Stomach (tissue), 8 donors: ENCODE measurements at regions not wholly inside any gene's neighbourhood (a gene's known extent, or its start where the extent isn't known, plus 50 kb on each side); places are given as distances from the start of the nearest gene placed in this dataset.

Source experiments
- DNase-seq, 2 donors: peaks; one replicate each; pipeline versions ENCODE4 v3.0.0 to v3.0.0-alpha.2; 2013 to 2019
- H3K27ac ChIP-seq, 5 donors: fragments of 200-600 bp in 4 of 5; sonication (generic) in 4 of 5; one replicate each; pipeline ENCODE4 v1.5.1; 2013 to 2019; ENCODE audit warnings: mild to moderate bottlenecking in 1 of 5, moderate library complexity in 1 of 5
- H3K27me3 ChIP-seq, 3 donors: fragments of 200-600 bp; sonication (generic); one replicate each; pipeline ENCODE4 v1.5.1; 2017 to 2019; ENCODE audit warnings: mixed run types in 1 of 3
- H3K36me3 ChIP-seq, 4 donors: fragments of 200-600 bp; sonication (generic); 1 replicate in 3 of 4; 2 replicates in 1 of 4; pipeline ENCODE4 v1.5.1; 2016 to 2019
- H3K4me1 ChIP-seq, 4 donors: fragments of 200-600 bp; sonication (generic); one replicate each; pipeline ENCODE4 v1.5.1; 2016 to 2019
- H3K4me3 ChIP-seq, 4 donors: fragments of 200-600 bp; sonication (generic) in 3 of 4; one replicate each; pipeline ENCODE4 v1.5.1; 2016 to 2019; ENCODE audit warnings: mild to moderate bottlenecking in 1 of 4
- H3K9me3 ChIP-seq, 4 donors: fragments of 200-600 bp; sonication (generic); one replicate each; pipeline ENCODE4 v1.5.1; 2016 to 2019
- EP300 ChIP-seq: sonication (generic); formaldehyde crosslinking; IDR thresholded peaks from one replicate; pipeline ENCODE4 v1.6.1; 2017; ENCODE audit warnings: antibody characterized with exemption
- POLR2A ChIP-seq, 4 donors: fragments of 450-650 bp; IDR thresholded peaks; one replicate each; pipeline ENCODE4 v1.6.1; 2016; ENCODE audit warnings: antibody characterized with exemption in 4 of 4, control low read depth in 2 of 4, mild to moderate bottlenecking in 1 of 4, moderate library complexity in 1 of 4
- POLR2AphosphoS5 ChIP-seq, 3 donors: sonication (generic); formaldehyde crosslinking; IDR thresholded peaks; one replicate each; pipeline ENCODE4 v1.6.1; 2016; ENCODE audit warnings: antibody characterized with exemption in 3 of 3
- WGBS, 5 donors: extraction: QIAGEN DNeasy Blood & Tissue Kit in 3 of 5; methylation state at CpG; one replicate each; pipeline versions ENCODE4 v1.1.5 to v1.1.7; 2013 to 2018; 5-methylcytosine and 5-hydroxymethylcytosine counted together
- intact Hi-C: fragments of 100-400 bp; cut with DNase I; formaldehyde crosslinking; loops from one replicate; pipeline ENCODE4 v1.15.1; 2023; ENCODE audit warnings: low total_unique reads
- TF ChIP-seq, protein P1 (sequence below), 7 experiments: fragments of 450-650 bp in 4 of 7; fragments of 200-600 bp in 3 of 7; sonication (generic) in 3 of 7; IDR thresholded peaks; one replicate each; pipeline ENCODE4 v1.5.1; 2016 to 2019; ENCODE audit warnings: antibody characterized with exemption in 7 of 7, control low read depth in 2 of 7, mild to moderate bottlenecking in 1 of 7
- donor health status: healthy with polysubstance abuse.
- donor health status: Bipolar disorder and iron deficiency.
- donor health status: healthy.

DNA sequence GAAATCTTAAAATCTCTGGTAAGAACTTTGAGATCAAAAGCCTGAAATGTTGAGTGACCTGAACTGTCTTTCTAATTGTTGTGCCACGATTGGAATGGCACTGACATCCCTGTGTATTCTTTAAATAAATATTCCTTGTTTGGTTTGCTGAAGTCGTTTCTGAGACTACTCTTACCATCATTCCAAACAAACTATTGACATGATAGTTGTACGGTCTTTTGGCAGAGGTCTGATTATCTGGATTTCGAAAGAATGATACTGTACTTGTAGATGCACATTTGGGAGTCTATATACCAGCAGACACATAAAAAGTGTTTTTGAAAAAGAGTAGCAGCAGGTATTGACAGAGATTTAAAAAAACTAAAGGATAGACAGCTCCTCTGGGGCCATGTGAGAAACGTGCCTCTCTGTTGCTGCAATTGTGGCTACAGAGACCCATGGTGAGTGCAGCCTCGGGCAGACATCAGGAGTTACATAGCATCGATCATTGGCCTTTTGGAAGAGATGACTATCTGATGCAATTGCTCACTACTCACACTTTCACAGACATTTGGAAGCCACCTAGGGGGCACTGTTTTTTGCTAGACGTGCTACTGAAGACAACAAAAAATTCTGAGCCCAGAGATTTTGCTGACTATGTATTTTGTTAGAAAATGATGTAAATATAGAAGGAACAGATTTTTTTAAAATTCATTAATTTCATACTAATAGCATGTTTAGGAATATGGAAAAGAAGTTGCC lies 464.5 kb downstream of the KCNT2 start:
- intact Hi-C loops = no loop called here
- Histone ChIP-seq H3K9me3 (no peaks in the 10 kb centered on the region), H3K4me3 (no peak overlapping the region), H3K4me1 (no peaks in the 10 kb centered on the region), H3K36me3 (no peaks in the 10 kb centered on the region), H3K27ac (no peak overlapping the region), H3K27me3 (no peaks in the 10 kb centered on the region)
- DNase-seq = no peak
- TF ChIP-seq POLR2A (IDR thresholded peaks at IDR 0.05) (no peak), POLR2AphosphoS5 (IDR thresholded peaks at IDR 0.05) (no peak), EP300 (no peak)
- TF ChIP-seq, protein P1, sequence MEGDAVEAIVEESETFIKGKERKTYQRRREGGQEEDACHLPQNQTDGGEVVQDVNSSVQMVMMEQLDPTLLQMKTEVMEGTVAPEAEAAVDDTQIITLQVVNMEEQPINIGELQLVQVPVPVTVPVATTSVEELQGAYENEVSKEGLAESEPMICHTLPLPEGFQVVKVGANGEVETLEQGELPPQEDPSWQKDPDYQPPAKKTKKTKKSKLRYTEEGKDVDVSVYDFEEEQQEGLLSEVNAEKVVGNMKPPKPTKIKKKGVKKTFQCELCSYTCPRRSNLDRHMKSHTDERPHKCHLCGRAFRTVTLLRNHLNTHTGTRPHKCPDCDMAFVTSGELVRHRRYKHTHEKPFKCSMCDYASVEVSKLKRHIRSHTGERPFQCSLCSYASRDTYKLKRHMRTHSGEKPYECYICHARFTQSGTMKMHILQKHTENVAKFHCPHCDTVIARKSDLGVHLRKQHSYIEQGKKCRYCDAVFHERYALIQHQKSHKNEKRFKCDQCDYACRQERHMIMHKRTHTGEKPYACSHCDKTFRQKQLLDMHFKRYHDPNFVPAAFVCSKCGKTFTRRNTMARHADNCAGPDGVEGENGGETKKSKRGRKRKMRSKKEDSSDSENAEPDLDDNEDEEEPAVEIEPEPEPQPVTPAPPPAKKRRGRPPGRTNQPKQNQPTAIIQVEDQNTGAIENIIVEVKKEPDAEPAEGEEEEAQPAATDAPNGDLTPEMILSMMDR (IDR thresholded peaks at IDR 0.05) = no peak
- 50 to 59% (median 56%) methylated on average over 8 of the region's 8 CpGs for WGBS, 5 donors

- intact Hi-C loops = no loop called here
- WGBS, 5 donors = 55 to 67% (median 63%) methylated on average over 2 of the region's 2 CpGs
These were observed 466.1 kb downstream of the KCNT2 start for GRCh38 chr1:196142111-196142640.

DNA sequence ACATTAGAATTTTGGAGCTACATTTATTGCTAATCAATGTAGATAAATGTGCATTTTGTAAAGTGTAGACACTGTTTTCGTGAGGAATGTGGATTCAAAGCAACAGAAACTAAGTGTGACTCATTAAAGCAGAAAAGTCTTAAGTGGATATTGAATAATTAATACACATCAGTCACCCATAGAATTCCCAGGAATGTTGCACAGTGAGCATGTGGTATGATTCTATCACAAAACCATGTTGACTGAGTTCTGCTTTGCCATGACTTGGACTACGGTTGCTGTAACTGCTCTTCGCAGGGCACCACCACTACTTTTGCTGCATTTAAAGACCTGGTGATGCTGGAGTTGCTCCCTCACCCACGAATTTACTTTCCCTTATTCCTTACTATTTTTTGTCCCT lies 471.8 kb downstream of the KCNT2 start:
- 78 to 82% (median 78%) methylated on average over 4 of the region's 4 CpGs for WGBS, 5 donors
- H3K9me3 ChIP-seq = no peaks in the 10 kb centered on the region
- H3K27me3 ChIP-seq = no peaks in the 10 kb centered on the region
- H3K4me3 ChIP-seq = no peak overlapping the region
- intact Hi-C loops = no loop called here
- DNase-seq = no peak
- TF ChIP-seq POLR2A (IDR thresholded peaks at IDR 0.05) (no peak), POLR2AphosphoS5 (IDR thresholded peaks at IDR 0.05) (no peak), EP300 (no peak)
- TF ChIP-seq, protein P1 (IDR thresholded peaks at IDR 0.05) = no peak
- H3K4me1 ChIP-seq = no peaks in the 10 kb centered on the region
- no peak overlapping the region for H3K27ac ChIP-seq
- no peaks in the 10 kb centered on the region for H3K36me3 ChIP-seq

More at GRCh38 chr1:196142111-196142640, 466.1 kb downstream of the KCNT2 start:
- Histone ChIP-seq H3K9me3 (no peaks in the 10 kb centered on the region), H3K27ac (no peak overlapping the region), H3K27me3 (no peaks in the 10 kb centered on the region), H3K36me3 (no peaks in the 10 kb centered on the region), H3K4me1 (no peaks in the 10 kb centered on the region), H3K4me3 (no peak overlapping the region)
- DNase-seq = no peak
- no peak for TF ChIP-seq POLR2A (IDR thresholded peaks at IDR 0.05)
- TF ChIP-seq EP300 = no peak
- TF ChIP-seq, protein P1 (IDR thresholded peaks at IDR 0.05) = no peak
- TF ChIP-seq POLR2AphosphoS5 (IDR thresholded peaks at IDR 0.05) = no peak

- no peak for DNase-seq
- Histone ChIP-seq H3K27me3 (no peaks in the 10 kb centered on the region), H3K9me3 (no peaks in the 10 kb centered on the region), H3K36me3 (no peaks in the 10 kb centered on the region), H3K4me3 (no peak overlapping the region), H3K27ac (no peak overlapping the region), H3K4me1 (no peaks in the 10 kb centered on the region)
- TF ChIP-seq, protein P1 (IDR thresholded peaks at IDR 0.05) = no peak
- TF ChIP-seq POLR2AphosphoS5 (IDR thresholded peaks at IDR 0.05) = no peak
- TF ChIP-seq POLR2A (IDR thresholded peaks at IDR 0.05) = no peak
- TF ChIP-seq EP300 = no peak
- 90 to 95% (median 91%) methylated on average over 1 of the region's 1 CpG for WGBS, 5 donors
- intact Hi-C loops = no loop called here
These were observed 476.5 kb downstream of the KCNT2 start for GRCh38 chr1:196131691-196132090.
